ENCODE measurements at regions not wholly inside any gene's neighbourhood (a gene's known extent, or its start where the extent isn't known, plus 50 kb on each side); places are given as distances from the start of the nearest gene placed in this dataset.
"Not testable (repeated sequence)": the region's sequence is repeated elsewhere in the genome, so short reads cannot be mapped to it uniquely, and the experiment has no call there.

DNA sequence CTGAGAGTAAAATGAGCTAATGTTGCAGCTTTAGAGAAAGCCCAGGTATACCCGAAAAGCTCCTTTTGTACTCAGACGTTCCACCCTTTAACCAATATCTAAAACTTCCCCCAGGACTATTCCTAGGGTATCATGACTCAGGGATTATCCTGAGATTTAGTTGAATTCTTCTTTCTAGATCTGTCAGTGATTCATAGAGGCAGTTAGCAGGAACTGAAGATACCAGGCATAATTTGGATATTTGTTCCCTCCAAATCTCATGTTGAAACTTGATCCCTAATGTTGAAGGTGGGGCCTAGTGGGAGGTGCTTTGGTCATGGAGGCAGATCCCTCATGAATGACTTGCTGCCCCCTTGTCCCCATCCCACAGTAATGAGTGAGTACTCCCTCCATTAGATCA lies 161.2 kb upstream of the LRP1B start:
- no peak for DNase-seq (ENCODE audit: low spot score)
- in situ Hi-C loops (cut with MboI; ENCODE audit: low sequenced_read_pairs, unreplicated experiment): no loop called here
- TF ChIP-seq, protein P1, sequence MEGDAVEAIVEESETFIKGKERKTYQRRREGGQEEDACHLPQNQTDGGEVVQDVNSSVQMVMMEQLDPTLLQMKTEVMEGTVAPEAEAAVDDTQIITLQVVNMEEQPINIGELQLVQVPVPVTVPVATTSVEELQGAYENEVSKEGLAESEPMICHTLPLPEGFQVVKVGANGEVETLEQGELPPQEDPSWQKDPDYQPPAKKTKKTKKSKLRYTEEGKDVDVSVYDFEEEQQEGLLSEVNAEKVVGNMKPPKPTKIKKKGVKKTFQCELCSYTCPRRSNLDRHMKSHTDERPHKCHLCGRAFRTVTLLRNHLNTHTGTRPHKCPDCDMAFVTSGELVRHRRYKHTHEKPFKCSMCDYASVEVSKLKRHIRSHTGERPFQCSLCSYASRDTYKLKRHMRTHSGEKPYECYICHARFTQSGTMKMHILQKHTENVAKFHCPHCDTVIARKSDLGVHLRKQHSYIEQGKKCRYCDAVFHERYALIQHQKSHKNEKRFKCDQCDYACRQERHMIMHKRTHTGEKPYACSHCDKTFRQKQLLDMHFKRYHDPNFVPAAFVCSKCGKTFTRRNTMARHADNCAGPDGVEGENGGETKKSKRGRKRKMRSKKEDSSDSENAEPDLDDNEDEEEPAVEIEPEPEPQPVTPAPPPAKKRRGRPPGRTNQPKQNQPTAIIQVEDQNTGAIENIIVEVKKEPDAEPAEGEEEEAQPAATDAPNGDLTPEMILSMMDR (IDR thresholded peaks at IDR 0.05; ENCODE audit: borderline replicate concordance, control extremely low read depth, extremely low read depth, insufficient read depth, missing control alignments): no peak

DNA sequence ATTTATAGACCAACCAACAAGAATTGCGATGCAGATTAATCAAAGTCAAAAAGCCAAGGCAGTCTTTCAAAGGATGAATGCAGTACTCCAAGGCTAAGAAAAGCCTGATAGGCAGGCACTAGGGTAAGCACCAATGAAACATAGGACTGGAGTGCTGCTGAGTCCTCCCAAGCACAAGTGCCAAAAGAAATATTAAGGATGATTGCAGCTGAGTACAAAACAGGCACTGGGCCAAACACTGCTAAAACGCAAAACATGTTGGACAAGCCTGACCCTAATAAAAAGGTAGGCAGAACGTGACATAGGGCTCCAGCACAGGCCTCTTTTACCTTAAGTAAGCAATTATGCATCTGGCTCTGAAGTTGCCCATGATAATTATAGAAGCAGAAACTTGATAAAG lies 160.1 kb upstream of the LRP1B start:
- in situ Hi-C loops (cut with MboI; ENCODE audit: low sequenced_read_pairs, unreplicated experiment): no loop called here
- TF ChIP-seq, protein P1 (IDR thresholded peaks at IDR 0.05; ENCODE audit: borderline replicate concordance, control extremely low read depth, extremely low read depth, insufficient read depth, missing control alignments): no peak
- DNase-seq (ENCODE audit: low spot score): no peak

DNA sequence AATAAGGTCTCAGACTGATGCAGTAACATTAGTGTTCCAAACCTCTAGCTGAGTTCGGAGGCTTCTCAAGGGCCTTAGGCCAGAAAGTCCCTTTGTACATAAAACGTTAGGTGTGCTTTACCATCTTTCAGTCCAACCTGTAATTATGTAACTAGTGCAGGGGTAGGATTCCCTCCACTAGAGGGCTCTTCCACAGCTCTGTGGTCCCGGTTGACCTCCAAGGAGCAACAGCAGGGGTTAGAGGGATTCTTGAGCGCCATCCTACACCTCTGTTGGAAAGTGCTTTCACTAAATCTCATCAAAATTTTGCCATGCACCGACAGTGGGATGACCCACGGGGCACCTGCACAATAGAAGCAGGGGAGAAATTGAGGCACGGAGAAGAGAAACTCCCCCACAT lies 155.8 kb upstream of the LRP1B start:
- peak; percentile 11 for DNase-seq (ENCODE audit: low spot score)
- TF ChIP-seq, protein P1 (IDR thresholded peaks at IDR 0.05; ENCODE audit: borderline replicate concordance, control extremely low read depth, extremely low read depth, insufficient read depth, missing control alignments): no peak
- in situ Hi-C loops (cut with MboI; ENCODE audit: low sequenced_read_pairs, unreplicated experiment): no loop called here

DNA sequence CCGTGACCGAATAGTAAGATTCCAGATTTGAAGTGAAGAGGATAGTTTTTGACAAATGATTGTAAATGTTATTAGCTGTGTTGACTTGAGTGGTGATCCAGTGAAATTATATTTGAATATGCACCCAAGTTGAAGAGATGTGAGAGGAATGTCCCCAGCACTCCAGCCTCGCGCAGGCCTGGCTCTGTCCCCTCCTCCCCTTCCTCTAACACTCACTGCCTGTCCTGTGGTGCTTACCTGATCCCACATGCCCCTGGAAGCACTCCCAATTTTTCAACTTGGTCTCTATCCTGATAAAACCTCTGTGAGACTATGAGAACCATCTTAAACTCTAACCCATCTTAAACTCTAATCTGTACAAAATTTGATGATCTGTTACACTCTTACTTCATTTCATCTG lies 154.7 kb upstream of the LRP1B start:
- in situ Hi-C loops (cut with MboI; ENCODE audit: low sequenced_read_pairs, unreplicated experiment): no loop called here
- DNase-seq (ENCODE audit: low spot score): no peak
- TF ChIP-seq, protein P1 (IDR thresholded peaks at IDR 0.05; ENCODE audit: borderline replicate concordance, control extremely low read depth, extremely low read depth, insufficient read depth, missing control alignments): no peak

DNA sequence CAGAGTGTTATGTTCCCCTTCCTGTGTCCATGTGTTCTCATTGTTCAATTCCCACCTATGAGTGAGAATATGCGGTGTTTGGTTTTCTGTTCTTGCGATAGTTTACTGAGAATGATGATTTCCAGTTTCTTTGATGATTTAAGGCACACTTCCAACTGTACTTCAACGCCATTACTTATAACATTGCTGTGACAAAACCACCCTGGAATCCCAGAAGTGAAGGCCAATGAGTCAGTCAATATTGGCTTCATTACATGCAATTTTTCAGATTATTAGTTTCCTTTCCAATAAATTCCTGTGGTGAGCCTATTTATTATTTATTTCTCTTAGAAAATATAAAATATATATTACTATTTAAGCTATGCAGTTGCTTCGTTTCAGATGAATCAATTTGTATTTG lies 153.5 kb upstream of the LRP1B start:
- in situ Hi-C loops (cut with MboI; ENCODE audit: low sequenced_read_pairs, unreplicated experiment): not testable (repeated sequence)

DNA sequence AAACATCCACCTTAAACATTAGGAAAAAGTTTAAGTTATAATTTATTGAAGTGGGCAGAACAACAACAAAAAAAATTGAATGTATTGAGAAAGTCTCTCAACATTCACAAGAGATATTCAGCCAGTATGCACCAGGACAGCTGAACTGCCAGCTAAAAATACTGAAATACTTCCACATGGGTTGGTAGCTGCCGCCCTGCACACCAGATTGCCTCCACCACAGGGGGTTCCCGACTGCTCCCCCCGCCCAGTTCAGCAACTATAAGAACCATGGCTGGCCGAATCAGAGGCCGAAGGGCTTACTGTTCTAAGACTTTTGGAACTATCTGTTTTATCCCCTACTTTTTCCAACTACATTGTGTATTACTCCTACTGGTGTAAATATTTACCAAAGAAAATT lies 150.0 kb upstream of the LRP1B start:
- in situ Hi-C loops (cut with MboI; ENCODE audit: low sequenced_read_pairs, unreplicated experiment): no loop called here
- TF ChIP-seq, protein P1 (IDR thresholded peaks at IDR 0.05; ENCODE audit: borderline replicate concordance, control extremely low read depth, extremely low read depth, insufficient read depth, missing control alignments): no peak

More for the DNA sequence above, 153.5 kb upstream of the LRP1B start:
- DNase-seq (ENCODE audit: low spot score): not testable (repeated sequence)

DNA sequence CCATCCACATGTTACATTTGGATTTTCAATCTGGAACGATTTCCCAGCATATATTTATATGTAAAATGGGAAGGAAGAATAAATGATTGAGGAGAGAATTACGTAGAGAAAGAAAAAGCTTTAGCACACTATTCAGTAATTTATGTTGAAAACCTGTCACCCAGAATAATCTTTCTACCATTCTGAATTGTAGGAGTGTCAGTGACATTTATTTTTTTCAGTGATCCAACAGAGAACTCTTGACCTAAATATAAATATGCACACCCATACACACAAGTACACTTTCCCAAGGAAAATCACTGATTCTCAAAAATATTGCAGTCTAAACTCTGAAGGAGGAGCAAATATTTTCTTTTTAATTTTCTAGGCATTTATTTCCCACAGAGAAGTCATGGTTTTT lies 140.2 kb upstream of the LRP1B start:
- TF ChIP-seq, protein P1 (IDR thresholded peaks at IDR 0.05; ENCODE audit: borderline replicate concordance, control extremely low read depth, extremely low read depth, insufficient read depth, missing control alignments): no peak
- in situ Hi-C loops (cut with MboI; ENCODE audit: low sequenced_read_pairs, unreplicated experiment): no loop called here
- no peak for DNase-seq (ENCODE audit: low spot score)

More for the DNA sequence above, 150.0 kb upstream of the LRP1B start:
- no peak for DNase-seq (ENCODE audit: low spot score)
